Adrenal gland (tissue), 9 donors: ENCODE measurements at regions not wholly inside any gene's neighbourhood (a gene's known extent, or its start where the extent isn't known, plus 50 kb on each side); places are given as distances from the start of the nearest gene placed in this dataset.

Experiments
- DNase-seq, 7 donors: peaks; one replicate each; pipeline ENCODE4 v3.0.0-alpha.2; 2019 to 2020
- H3K27ac ChIP-seq, 5 donors: fragments of 200-600 bp; sonication (generic) in 4 of 5; 1 replicate in 3 of 5; 2 replicates in 2 of 5; pipeline versions ENCODE4 v1.5.1 to v1.8.0; 2016 to 2020; ENCODE audit warnings: mild to moderate bottlenecking in 1 of 5
- H3K27me3 ChIP-seq: fragments of 200-600 bp; 2 replicates; pipeline ENCODE4 v1.8.0; 2021
- H3K36me3 ChIP-seq, 2 donors: fragments of 200-600 bp; replicated peaks in 1 of 2; 1 replicate in 1 of 2; 2 replicates in 1 of 2; pipeline versions ENCODE4 v1.5.1 to v1.8.0; 2018 to 2022
- H3K4me1 ChIP-seq, 2 donors: fragments of 200-600 bp; replicated peaks in 1 of 2; 1 replicate in 1 of 2; 2 replicates in 1 of 2; pipeline versions ENCODE4 v1.5.1 to v1.8.0; 2018 to 2021
- H3K4me3 ChIP-seq, 4 donors: fragments of 200-600 bp; sonication (generic) in 3 of 4; one replicate each; pipeline ENCODE4 v1.5.1; 2016 to 2018
- H3K9me3 ChIP-seq, 3 donors: fragments of 200-600 bp; sonication (generic) in 1 of 3; replicated peaks in 1 of 3; 1 replicate in 2 of 3; 2 replicates in 1 of 3; pipeline versions ENCODE4 v1.5.1 to v1.8.0; 2016 to 2021
- CTCF ChIP-seq, 6 experiments: fragments of 450-650 bp in 4 of 6; fragments of 200-600 bp in 2 of 6; sonication (generic) in 1 of 6; IDR thresholded peaks; 1 replicate in 5 of 6; 2 replicates in 1 of 6; pipeline versions ENCODE4 v1.5.1 to v1.8.0; 2016 to 2021; ENCODE audit warnings: antibody characterized with exemption in 6 of 6, mild to moderate bottlenecking in 2 of 6, moderate library complexity in 1 of 6
- POLR2A ChIP-seq, 2 donors: fragments of 450-650 bp; IDR thresholded peaks; one replicate each; pipeline ENCODE4 v1.6.1; 2017; ENCODE audit warnings: antibody characterized with exemption in 2 of 2, mild to moderate bottlenecking in 2 of 2, moderate library complexity in 1 of 2
- WGBS, 4 donors: extraction: QIAGEN DNeasy Blood & Tissue Kit in 2 of 4; methylation state at CpG; one replicate each; pipeline versions ENCODE4 v1.1.5 to v1.1.7; 2013 to 2017; 5-methylcytosine and 5-hydroxymethylcytosine counted together
- intact Hi-C, 2 donors: fragments of 100-400 bp; cut with DNase I; formaldehyde crosslinking; loops; one replicate each; pipeline versions ENCODE4 v1.14.1 to v1.15.0; 2022 to 2023
- donor health status: healthy with polysubstance abuse.
- donor health status: Bipolar disorder and iron deficiency.
- donor health status: DM: yes; HTN: yes; CAD: no.
- donor health status: DM: no; HTN: no; CAD: no.
- donor health status: DM: no; HTN: no; CAD: no.

GRCh38 chr14:99347561-99347960 is 75.6 kb upstream of the BCL11B start:
- no peaks in the 10 kb centered on the region for H3K27me3 ChIP-seq
- no peak for TF ChIP-seq POLR2A (IDR thresholded peaks at IDR 0.05)
- TF ChIP-seq CTCF (IDR thresholded peaks at IDR 0.05): no peak
- no peaks in the 10 kb centered on the region for H3K9me3 ChIP-seq
- H3K36me3 ChIP-seq: no peaks in the 10 kb centered on the region
- intact Hi-C loops: no loop called here
- no peak overlapping the region for H3K4me3 ChIP-seq
- H3K27ac ChIP-seq: no peak overlapping the region
- no peaks in the 10 kb centered on the region for H3K4me1 ChIP-seq
- 88 to 91% (median 89%) methylated on average over 5 to 9 of the region's 9 CpGs for WGBS, 4 donors
- DNase-seq: no peak

DNA sequence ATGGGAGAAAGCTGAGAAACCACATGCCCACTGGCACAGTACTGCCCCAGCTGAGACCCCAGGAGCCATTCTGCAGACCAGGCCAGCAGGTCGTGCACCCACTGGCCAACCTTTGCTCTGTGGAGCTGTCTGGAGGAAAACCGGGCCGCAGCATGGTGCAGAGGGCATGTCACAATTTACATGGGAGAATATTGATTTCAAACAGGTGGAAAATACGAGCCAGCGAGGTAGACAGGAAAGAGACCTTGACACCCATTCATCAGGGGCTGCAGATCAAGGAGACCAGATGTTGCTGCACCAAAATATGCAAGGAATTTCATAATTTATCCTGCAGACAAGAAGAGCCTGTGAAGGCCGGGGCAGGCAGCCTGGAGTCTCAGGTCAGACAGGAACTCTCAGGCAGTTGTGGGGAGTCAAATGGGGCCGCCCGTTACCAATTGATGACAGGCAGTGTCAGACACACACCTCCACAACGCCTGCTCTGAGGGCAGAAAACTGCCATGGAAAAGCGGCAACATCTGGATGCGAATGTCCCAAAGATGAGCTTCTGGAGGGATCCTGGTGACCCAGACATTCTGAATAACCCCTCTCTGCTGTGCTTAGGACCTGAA is 74.6 kb upstream of the BCL11B start:
- H3K4me3 ChIP-seq: no peak overlapping the region
- WGBS, 4 donors: 49 to 72% (median 64%) methylated on average over 11 of the region's 11 CpGs
- TF ChIP-seq POLR2A (IDR thresholded peaks at IDR 0.05) (no peak), CTCF (IDR thresholded peaks at IDR 0.05) (no peak)
- H3K9me3 ChIP-seq: no peaks in the 10 kb centered on the region
- intact Hi-C loops: no loop called here
- no peaks in the 10 kb centered on the region for H3K36me3 ChIP-seq
- H3K27ac ChIP-seq: no peak overlapping the region
- no peaks in the 10 kb centered on the region for H3K4me1 ChIP-seq
- no peaks in the 10 kb centered on the region for H3K27me3 ChIP-seq
- no peak for DNase-seq

- Histone ChIP-seq H3K4me1 (no peaks in the 10 kb centered on the region), H3K27ac (no peak overlapping the region), H3K9me3 (no peaks in the 10 kb centered on the region), H3K27me3 (no peaks in the 10 kb centered on the region), H3K36me3 (no peaks in the 10 kb centered on the region), H3K4me3 (no peak overlapping the region)
- TF ChIP-seq CTCF (IDR thresholded peaks at IDR 0.05) (no peak), POLR2A (IDR thresholded peaks at IDR 0.05) (no peak)
- intact Hi-C loops: no loop called here
- no peak for DNase-seq
- 62 to 79% (median 76%) methylated on average over 3 to 7 of the region's 7 CpGs for WGBS, 4 donors
Observed at GRCh38 chr14:99345472-99345871, 73.5 kb upstream of the BCL11B start.

DNA sequence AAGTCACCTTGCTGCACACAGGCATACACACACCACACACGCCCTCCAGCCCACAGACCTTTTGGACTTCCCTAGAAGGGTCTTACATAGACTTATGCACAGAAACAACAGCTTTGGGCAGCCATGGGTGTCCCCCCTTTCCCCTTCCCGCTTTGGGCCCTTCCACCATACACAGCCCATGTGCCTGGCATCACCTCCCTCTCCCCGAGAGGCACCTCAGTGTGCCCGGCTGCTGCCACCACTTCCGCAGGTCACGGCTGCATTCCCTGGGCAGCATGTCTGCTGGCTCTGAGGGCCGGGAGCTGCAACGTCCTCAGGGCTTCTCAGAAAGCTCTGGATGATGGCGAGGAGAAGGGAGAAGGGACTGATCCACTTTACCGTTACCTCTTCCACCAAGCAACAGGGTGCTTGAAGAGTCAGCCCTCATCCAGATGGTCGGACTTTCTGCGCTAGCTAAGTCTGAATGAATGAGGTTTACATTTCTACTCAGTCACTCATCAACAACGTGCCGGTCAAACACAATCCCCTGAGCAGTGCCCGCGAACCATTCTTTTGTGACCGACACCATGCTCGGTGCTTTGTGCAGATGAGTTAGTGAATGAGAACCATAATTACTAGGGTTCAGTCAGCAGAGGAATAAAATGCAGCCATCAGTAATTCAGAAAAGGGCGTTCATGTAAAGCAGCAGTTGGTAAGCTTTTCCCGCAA is 72.2 kb upstream of the BCL11B start:
- WGBS, 4 donors: 80 to 83% (median 81%) methylated on average over 11 to 20 of the region's 20 CpGs
- intact Hi-C loops: no loop called here
- H3K9me3 ChIP-seq: no peaks in the 10 kb centered on the region
- no peak for DNase-seq
- H3K27me3 ChIP-seq: peaks cover 3% of the 10 kb centered on the region
- TF ChIP-seq CTCF (IDR thresholded peaks at IDR 0.05): no peak
- TF ChIP-seq POLR2A (IDR thresholded peaks at IDR 0.05): no peak
- no peaks in the 10 kb centered on the region for H3K4me1 ChIP-seq
- H3K4me3 ChIP-seq: no peak overlapping the region
- no peak overlapping the region for H3K27ac ChIP-seq
- no peaks in the 10 kb centered on the region for H3K36me3 ChIP-seq
